HG03139 (cell line): ENCODE measurements at regions not wholly inside any gene's neighbourhood (a gene's known extent, or its start where the extent isn't known, plus 50 kb on each side); places are given as distances from the start of the nearest gene placed in this dataset.

Experiments
- ATAC-seq: cut with Tn5 transposase; IDR thresholded peaks from one replicate; pipeline ENCODE4 v1.9.1; 2021; ENCODE audit not compliant: unreplicated experiment

GRCh38 chr2:6750411-6751158 lies 115.1 kb downstream of the CMPK2 start:
- ATAC-seq: no peak

- ATAC-seq: no peak
Measured at GRCh38 chr2:6754419-6754818, 111.3 kb downstream of the CMPK2 start.

DNA sequence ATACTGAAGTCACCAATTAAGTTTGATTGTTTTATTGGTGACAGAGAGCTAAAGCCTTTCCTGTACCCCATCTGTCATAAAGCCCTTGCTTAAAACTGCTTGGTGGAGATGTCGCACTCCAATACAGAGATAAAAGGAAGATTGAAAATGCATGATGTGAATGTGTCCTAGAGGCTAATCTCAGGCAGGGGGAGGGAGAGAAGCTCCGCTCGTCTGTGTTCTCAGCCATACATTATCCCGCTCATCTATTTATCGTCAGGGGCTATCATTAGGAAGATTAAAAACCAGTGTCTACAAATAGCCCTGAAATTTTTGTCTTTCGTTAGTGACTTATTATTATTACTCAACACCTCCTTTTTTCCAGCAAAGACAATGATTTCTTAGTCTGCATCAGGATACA lies 110.3 kb downstream of the CMPK2 start:
- ATAC-seq: no peak

DNA sequence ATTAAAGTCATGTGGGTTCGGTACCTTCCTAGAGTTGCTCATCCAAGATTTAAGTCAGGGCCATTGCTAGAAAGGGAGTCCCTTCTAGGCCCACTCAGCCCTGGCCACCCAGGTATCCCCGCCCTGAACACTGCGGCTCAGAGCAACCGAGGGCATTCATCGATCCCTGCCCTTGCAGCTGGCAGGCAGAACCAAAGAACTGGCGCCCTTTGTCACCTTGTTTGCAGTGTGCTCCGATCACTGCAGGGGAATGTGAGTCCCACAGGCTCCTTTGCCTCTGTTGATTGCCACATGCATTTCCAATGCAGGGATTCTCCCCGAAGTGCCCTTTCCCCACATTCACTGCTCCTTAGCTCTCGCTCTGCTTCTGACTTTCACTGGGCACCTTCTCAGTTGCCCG lies 108.5 kb downstream of the CMPK2 start:
- no peak for ATAC-seq

GRCh38 chr2:6759689-6760088 lies 106.0 kb downstream of the CMPK2 start:
- ATAC-seq: no peak

- ATAC-seq: no peak
Measured at GRCh38 chr2:6760132-6760531, 105.6 kb downstream of the CMPK2 start.

GRCh38 chr2:6764968-6765723 lies 100.6 kb downstream of the CMPK2 start:
- no peak for ATAC-seq

DNA sequence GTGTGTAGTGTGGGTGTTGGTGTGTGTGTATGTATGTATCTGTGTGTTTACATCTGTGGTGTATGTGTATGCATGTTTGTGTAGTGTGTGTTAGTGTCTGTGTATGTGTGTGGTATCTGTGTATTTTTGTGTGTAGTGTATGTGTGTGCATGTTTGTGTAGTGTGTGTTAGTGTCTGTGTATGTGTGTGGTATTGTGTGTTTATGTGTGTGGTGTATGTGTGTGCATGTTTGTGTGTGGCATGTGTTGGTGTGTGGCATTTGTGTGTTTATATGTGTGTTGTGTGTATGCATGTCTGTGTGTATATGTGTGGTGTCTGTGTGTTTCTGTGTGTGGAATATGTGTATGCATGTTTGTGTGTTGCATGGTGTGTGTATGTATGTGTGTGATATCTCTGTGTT lies 96.4 kb downstream of the CMPK2 start:
- no peak for ATAC-seq

DNA sequence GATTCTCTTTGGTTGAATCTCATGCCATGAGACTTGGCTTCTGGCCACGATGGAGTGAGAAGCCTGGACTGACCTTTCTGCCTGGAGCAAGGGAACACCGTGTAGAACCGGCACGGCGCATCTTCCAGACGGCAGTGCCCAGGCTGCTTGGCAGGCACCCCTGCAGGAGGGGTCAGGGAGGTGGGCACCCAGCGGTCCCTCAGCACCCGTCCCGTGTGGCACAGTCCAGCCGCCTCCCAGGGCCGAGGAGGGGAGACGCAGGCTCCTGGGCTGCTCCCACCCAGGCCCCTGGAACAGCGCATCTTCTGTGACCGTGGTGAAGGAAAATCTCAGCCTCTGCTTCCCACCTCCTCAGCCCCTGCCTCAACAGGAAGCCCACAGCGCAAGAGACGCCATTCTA lies 95.7 kb downstream of the CMPK2 start:
- ATAC-seq: no peak

GRCh38 chr2:6771634-6772611 lies 93.8 kb downstream of the CMPK2 start:
- ATAC-seq: no peak

GRCh38 chr2:6773007-6773693 lies 92.6 kb downstream of the CMPK2 start:
- ATAC-seq: peak; percentile 92

DNA sequence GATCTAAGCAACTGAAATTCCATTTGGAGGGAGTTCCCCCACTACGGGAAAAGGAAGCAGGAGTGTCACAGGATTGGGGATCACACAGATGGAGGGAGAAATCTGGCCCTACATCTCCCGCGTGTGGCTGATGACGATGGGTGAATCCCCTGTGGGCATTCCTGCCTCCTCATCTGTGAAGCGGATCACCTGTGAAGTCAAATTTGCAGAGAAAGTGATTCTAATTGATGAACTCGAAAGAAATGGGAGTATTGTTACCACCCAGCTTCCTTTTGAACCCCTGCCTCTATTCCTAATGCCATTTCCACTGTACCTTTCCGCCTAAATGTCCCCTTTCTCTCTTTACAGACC lies 92.0 kb downstream of the CMPK2 start:
- no peak for ATAC-seq

DNA sequence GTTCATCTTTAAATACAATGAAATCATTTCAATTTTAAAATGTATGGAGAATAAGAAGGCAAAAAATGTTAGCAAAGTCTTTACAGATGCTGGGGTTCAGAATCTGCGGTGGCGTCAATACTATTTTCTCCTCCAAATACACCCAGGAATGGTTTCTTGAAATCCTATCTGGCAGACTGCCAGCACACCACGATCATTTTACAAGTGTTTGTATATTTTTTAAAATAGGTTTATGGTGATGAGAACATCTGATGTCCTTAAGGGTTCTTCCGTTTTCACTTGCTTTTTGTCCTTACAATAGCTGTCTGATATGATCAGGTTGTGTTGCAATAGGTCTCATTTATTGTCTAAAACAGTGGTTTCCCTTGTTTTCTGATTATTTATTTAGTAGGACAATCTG lies 89.6 kb downstream of the CMPK2 start:
- ATAC-seq: no peak

DNA sequence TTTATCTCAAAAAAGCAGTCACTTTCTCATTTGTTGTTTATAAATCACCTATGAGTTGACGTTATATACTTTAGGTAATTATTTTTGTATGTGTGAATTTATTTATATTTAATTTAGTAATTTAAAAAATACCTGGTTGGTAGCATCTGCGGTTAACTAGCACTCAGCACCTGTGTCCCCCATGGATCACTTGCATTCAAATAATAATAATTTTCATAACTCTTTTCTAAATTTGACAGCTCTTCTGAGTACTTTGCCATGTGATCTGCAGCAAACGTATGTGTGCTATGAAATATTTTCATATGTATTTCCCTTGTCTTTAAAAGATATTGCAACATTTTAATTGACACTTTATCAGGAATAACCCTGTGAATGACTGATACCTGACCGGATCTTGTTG lies 88.1 kb downstream of the CMPK2 start:
- ATAC-seq: no peak

GRCh38 chr2:6780765-6781274 lies 84.9 kb downstream of the CMPK2 start:
- ATAC-seq: peak; percentile 71

DNA sequence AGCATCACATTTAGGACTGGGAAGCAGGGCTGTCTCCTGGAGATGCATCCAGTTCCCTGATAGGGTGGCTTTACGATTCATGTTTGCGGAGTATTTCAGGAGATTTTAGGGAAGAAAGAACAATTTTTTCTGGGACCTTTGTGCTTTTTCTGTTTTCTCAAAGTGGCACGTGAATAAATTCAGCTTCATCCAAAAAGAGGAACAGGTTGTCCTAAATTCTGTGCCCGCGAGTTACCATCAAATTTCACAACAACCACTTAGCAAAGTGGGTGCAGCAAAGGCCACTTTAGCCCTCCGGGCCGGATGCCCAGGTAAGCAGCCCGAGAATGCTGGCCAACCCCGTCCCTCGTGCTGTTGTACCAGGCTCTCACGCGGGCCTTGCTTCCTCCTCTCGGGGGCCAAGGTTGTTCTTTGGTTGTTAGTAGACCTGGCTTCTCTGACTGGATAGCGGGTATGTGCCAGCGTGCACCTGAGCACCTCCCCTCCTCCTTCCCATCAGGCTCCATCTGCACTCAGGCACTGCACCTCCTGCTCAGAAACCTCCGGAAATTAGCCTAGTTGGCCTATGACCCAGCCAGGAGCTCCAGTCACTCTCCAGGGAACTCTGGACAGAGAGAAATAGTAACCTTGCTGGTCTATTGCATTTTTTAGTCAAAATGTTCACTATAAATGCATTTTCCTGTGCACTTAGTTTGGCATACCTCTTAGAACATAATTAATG lies 83.0 kb downstream of the CMPK2 start:
- no peak for ATAC-seq

- no peak for ATAC-seq
Measured at GRCh38 chr2:6783238-6783614, 82.5 kb downstream of the CMPK2 start.

GRCh38 chr2:6784291-6784690 lies 81.4 kb downstream of the CMPK2 start:
- no peak for ATAC-seq

DNA sequence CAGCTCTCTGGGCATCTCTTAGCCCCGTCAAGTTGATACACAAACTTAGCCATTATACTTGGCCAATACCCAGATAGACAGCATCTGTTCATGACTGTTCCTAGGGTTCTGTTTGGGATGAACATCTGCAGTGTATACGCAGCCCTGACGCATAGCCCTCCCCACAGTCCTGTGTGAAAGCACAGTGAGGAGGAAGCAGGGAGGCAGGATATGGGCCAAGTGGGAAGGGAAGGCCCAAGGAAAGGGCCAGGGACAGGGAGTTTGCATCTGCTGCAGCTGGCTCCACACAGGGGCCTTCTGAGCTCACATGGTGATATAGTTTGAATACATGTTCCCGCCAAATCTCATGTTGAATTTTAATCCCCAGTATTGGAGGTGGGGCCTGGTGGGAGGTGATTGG lies 80.2 kb downstream of the CMPK2 start:
- ATAC-seq: no peak

GRCh38 chr2:6787376-6787775 lies 78.3 kb downstream of the CMPK2 start:
- ATAC-seq: no peak
